MM.1S (cell line): ENCODE measurements at regions not wholly inside any gene's neighbourhood (a gene's known extent, or its start where the extent isn't known, plus 50 kb on each side); places are given as distances from the start of the nearest gene placed in this dataset.

Source experiments
- EZH2phosphoT487 ChIP-seq: fragments of 300-600 bp; sonication (generic); IDR thresholded peaks from 2 replicates; pipeline ENCODE4 v1.6.1; 2018; ENCODE audit warnings: antibody characterized with exemption, low read length
- TF ChIP-seq, protein P1 (sequence below): fragments of 300-600 bp; sonication (generic); IDR thresholded peaks from 2 replicates; pipeline ENCODE4 v1.5.1; 2016; ENCODE audit warnings: antibody characterized with exemption, low read length, mixed read lengths

DNA sequence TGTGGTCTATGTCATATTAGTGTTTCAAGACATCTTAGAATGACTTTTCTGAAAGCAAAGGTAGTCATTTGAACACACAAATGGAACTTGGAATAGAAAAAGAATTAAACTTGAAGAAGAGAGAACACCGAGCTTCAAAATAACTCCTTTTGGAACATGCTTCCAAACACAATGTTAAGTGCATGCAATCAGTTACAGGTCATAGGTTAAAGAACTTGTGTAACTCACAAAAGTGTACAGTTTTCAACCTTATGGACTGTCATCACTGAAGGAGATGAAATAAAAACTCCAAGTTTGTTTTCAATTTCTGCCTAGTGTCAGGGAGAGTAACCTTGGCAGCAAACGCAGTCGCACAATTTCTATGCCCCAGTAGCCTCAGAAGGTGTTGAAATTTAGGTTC is 192.9 kb upstream of the NECTIN3 start:
- TF ChIP-seq, protein P1, sequence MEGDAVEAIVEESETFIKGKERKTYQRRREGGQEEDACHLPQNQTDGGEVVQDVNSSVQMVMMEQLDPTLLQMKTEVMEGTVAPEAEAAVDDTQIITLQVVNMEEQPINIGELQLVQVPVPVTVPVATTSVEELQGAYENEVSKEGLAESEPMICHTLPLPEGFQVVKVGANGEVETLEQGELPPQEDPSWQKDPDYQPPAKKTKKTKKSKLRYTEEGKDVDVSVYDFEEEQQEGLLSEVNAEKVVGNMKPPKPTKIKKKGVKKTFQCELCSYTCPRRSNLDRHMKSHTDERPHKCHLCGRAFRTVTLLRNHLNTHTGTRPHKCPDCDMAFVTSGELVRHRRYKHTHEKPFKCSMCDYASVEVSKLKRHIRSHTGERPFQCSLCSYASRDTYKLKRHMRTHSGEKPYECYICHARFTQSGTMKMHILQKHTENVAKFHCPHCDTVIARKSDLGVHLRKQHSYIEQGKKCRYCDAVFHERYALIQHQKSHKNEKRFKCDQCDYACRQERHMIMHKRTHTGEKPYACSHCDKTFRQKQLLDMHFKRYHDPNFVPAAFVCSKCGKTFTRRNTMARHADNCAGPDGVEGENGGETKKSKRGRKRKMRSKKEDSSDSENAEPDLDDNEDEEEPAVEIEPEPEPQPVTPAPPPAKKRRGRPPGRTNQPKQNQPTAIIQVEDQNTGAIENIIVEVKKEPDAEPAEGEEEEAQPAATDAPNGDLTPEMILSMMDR: no peak
- TF ChIP-seq EZH2phosphoT487: no peak
